SH-SY5Y (cell line): ENCODE measurements at regions not wholly inside any gene's neighbourhood (a gene's known extent, or its start where the extent isn't known, plus 50 kb on each side); places are given as distances from the start of the nearest gene placed in this dataset.

Source experiments
- GATA2 ChIP-seq: IDR thresholded peaks from 2 replicates; pipeline ENCODE4 v1.6.1; 2011; ENCODE audit warnings: mild to moderate bottlenecking, low read depth, low read length
- GATA3 ChIP-seq: IDR thresholded peaks from 2 replicates; pipeline ENCODE4 v1.6.1; 2011; ENCODE audit warnings: low read depth, mild to moderate bottlenecking, low read length, moderate library complexity

DNA sequence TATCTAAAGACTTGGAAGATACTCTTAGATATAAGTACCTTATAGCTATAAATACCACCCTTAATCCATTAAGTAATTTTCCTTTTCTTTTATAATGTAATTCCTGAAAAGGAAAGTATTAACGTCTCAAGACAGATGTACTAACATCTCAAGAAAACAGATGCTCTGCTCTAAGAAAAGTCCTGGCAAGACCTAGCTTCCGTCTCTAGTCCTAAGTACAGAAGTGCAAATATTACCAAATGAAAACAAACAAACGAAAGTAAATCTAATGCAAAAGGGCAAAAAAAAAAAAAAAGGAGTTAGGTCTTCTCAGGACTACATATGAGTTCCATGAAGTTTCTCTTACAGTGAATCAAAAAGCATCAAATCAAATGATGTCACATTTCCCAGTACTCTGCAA is 106.8 kb upstream of the PDE10A start:
- TF ChIP-seq GATA2: no peak
- TF ChIP-seq GATA3: no peak
